ENCODE measurements at regions not wholly inside any gene's neighbourhood (a gene's known extent, or its start where the extent isn't known, plus 50 kb on each side); places are given as distances from the start of the nearest gene placed in this dataset.

- H3K36me3 ChIP-seq (ENCODE audit: control insufficient read depth, insufficient read depth, low read length), result no peaks in the 10 kb centered on the region
- no peaks in the 10 kb centered on the region for H3K9me3 ChIP-seq (ENCODE audit: control insufficient read depth, low read length)
- DNase-seq, result no peak
- H3K27me3 ChIP-seq (replicated peaks; ENCODE audit: control insufficient read depth, insufficient read depth, low read length, poor library complexity, severe bottlenecking), result no peaks in the 10 kb centered on the region
- no peak overlapping the region for H3K4me3 ChIP-seq (ENCODE audit: insufficient read depth, low read depth, low read length, poor library complexity, severe bottlenecking)
- no peaks in the 10 kb centered on the region for H3K4me1 ChIP-seq (ENCODE audit: control insufficient read depth, insufficient read depth, low read length, poor library complexity, severe bottlenecking)
- no peak overlapping the region for H3K27ac ChIP-seq (ENCODE audit: insufficient read depth, low read length, poor library complexity, severe bottlenecking)
These were observed 173.5 kb upstream of the C1QTNF7 start for GRCh38 chr4:15254236-15254880.

- no peak for DNase-seq
- Histone ChIP-seq H3K9me3 (ENCODE audit: control insufficient read depth, low read length) (no peaks in the 10 kb centered on the region), H3K27ac (ENCODE audit: insufficient read depth, low read length, poor library complexity, severe bottlenecking) (no peak overlapping the region), H3K36me3 (ENCODE audit: control insufficient read depth, insufficient read depth, low read length) (no peaks in the 10 kb centered on the region), H3K27me3 (replicated peaks; ENCODE audit: control insufficient read depth, insufficient read depth, low read length, poor library complexity, severe bottlenecking) (no peaks in the 10 kb centered on the region), H3K4me1 (ENCODE audit: control insufficient read depth, insufficient read depth, low read length, poor library complexity, severe bottlenecking) (no peaks in the 10 kb centered on the region), H3K4me3 (ENCODE audit: insufficient read depth, low read depth, low read length, poor library complexity, severe bottlenecking) (no peak overlapping the region)
These were observed 172.3 kb upstream of the C1QTNF7 start for GRCh38 chr4:15255537-15255936.

GRCh38 chr4:15260758-15261157, 167.1 kb upstream of the C1QTNF7 start:
- Histone ChIP-seq H3K4me3 (ENCODE audit: insufficient read depth, low read depth, low read length, poor library complexity, severe bottlenecking) (no peak overlapping the region), H3K36me3 (ENCODE audit: control insufficient read depth, insufficient read depth, low read length) (no peaks in the 10 kb centered on the region), H3K4me1 (ENCODE audit: control insufficient read depth, insufficient read depth, low read length, poor library complexity, severe bottlenecking) (no peaks in the 10 kb centered on the region), H3K27ac (ENCODE audit: insufficient read depth, low read length, poor library complexity, severe bottlenecking) (no peak overlapping the region), H3K27me3 (replicated peaks; ENCODE audit: control insufficient read depth, insufficient read depth, low read length, poor library complexity, severe bottlenecking) (no peaks in the 10 kb centered on the region), H3K9me3 (ENCODE audit: control insufficient read depth, low read length) (no peaks in the 10 kb centered on the region)
- no peak for DNase-seq

GRCh38 chr4:15262396-15262795, 165.4 kb upstream of the C1QTNF7 start:
- Histone ChIP-seq H3K4me3 (ENCODE audit: insufficient read depth, low read depth, low read length, poor library complexity, severe bottlenecking) (no peak overlapping the region), H3K27ac (ENCODE audit: insufficient read depth, low read length, poor library complexity, severe bottlenecking) (no peak overlapping the region), H3K9me3 (ENCODE audit: control insufficient read depth, low read length) (no peaks in the 10 kb centered on the region), H3K4me1 (ENCODE audit: control insufficient read depth, insufficient read depth, low read length, poor library complexity, severe bottlenecking) (no peaks in the 10 kb centered on the region), H3K27me3 (replicated peaks; ENCODE audit: control insufficient read depth, insufficient read depth, low read length, poor library complexity, severe bottlenecking) (no peaks in the 10 kb centered on the region), H3K36me3 (ENCODE audit: control insufficient read depth, insufficient read depth, low read length) (no peaks in the 10 kb centered on the region)
- no peak for DNase-seq

- H3K27me3 ChIP-seq (replicated peaks; ENCODE audit: control insufficient read depth, insufficient read depth, low read length, poor library complexity, severe bottlenecking), result no peaks in the 10 kb centered on the region
- H3K27ac ChIP-seq (ENCODE audit: insufficient read depth, low read length, poor library complexity, severe bottlenecking), result no peak overlapping the region
- no peaks in the 10 kb centered on the region for H3K4me1 ChIP-seq (ENCODE audit: control insufficient read depth, insufficient read depth, low read length, poor library complexity, severe bottlenecking)
- no peaks in the 10 kb centered on the region for H3K36me3 ChIP-seq (ENCODE audit: control insufficient read depth, insufficient read depth, low read length)
- no peak for DNase-seq
- H3K4me3 ChIP-seq (ENCODE audit: insufficient read depth, low read depth, low read length, poor library complexity, severe bottlenecking), result no peak overlapping the region
- H3K9me3 ChIP-seq (ENCODE audit: control insufficient read depth, low read length), result no peaks in the 10 kb centered on the region
These were observed 157.6 kb upstream of the C1QTNF7 start for GRCh38 chr4:15270201-15270600.

GRCh38 chr4:15286041-15286440, 141.8 kb upstream of the C1QTNF7 start:
- H3K27me3 ChIP-seq (replicated peaks; ENCODE audit: control insufficient read depth, insufficient read depth, low read length, poor library complexity, severe bottlenecking), result no peaks in the 10 kb centered on the region

GRCh38 chr4:15291122-15291521, 136.7 kb upstream of the C1QTNF7 start:
- Histone ChIP-seq H3K36me3 (ENCODE audit: control insufficient read depth, insufficient read depth, low read length) (no peaks in the 10 kb centered on the region), H3K4me3 (ENCODE audit: insufficient read depth, low read depth, low read length, poor library complexity, severe bottlenecking) (no peak overlapping the region), H3K27me3 (replicated peaks; ENCODE audit: control insufficient read depth, insufficient read depth, low read length, poor library complexity, severe bottlenecking) (no peaks in the 10 kb centered on the region), H3K9me3 (ENCODE audit: control insufficient read depth, low read length) (no peaks in the 10 kb centered on the region), H3K27ac (ENCODE audit: insufficient read depth, low read length, poor library complexity, severe bottlenecking) (no peak overlapping the region), H3K4me1 (ENCODE audit: control insufficient read depth, insufficient read depth, low read length, poor library complexity, severe bottlenecking) (no peaks in the 10 kb centered on the region)
- no peak for DNase-seq

More at GRCh38 chr4:15286041-15286440, 141.8 kb upstream of the C1QTNF7 start:
- Histone ChIP-seq H3K27ac (ENCODE audit: insufficient read depth, low read length, poor library complexity, severe bottlenecking) (no peak overlapping the region), H3K9me3 (ENCODE audit: control insufficient read depth, low read length) (no peaks in the 10 kb centered on the region), H3K4me1 (ENCODE audit: control insufficient read depth, insufficient read depth, low read length, poor library complexity, severe bottlenecking) (no peaks in the 10 kb centered on the region), H3K4me3 (ENCODE audit: insufficient read depth, low read depth, low read length, poor library complexity, severe bottlenecking) (no peak overlapping the region), H3K36me3 (ENCODE audit: control insufficient read depth, insufficient read depth, low read length) (no peaks in the 10 kb centered on the region)
- no peak for DNase-seq

GRCh38 chr4:15293711-15294110, 134.1 kb upstream of the C1QTNF7 start:
- no peak for DNase-seq
- H3K4me3 ChIP-seq (ENCODE audit: insufficient read depth, low read depth, low read length, poor library complexity, severe bottlenecking), result no peak overlapping the region
- no peaks in the 10 kb centered on the region for H3K36me3 ChIP-seq (ENCODE audit: control insufficient read depth, insufficient read depth, low read length)
- no peaks in the 10 kb centered on the region for H3K27me3 ChIP-seq (replicated peaks; ENCODE audit: control insufficient read depth, insufficient read depth, low read length, poor library complexity, severe bottlenecking)
- no peaks in the 10 kb centered on the region for H3K4me1 ChIP-seq (ENCODE audit: control insufficient read depth, insufficient read depth, low read length, poor library complexity, severe bottlenecking)
- no peaks in the 10 kb centered on the region for H3K9me3 ChIP-seq (ENCODE audit: control insufficient read depth, low read length)
- no peak overlapping the region for H3K27ac ChIP-seq (ENCODE audit: insufficient read depth, low read length, poor library complexity, severe bottlenecking)

GRCh38 chr4:15294202-15294601, 133.6 kb upstream of the C1QTNF7 start:
- H3K27me3 ChIP-seq (replicated peaks; ENCODE audit: control insufficient read depth, insufficient read depth, low read length, poor library complexity, severe bottlenecking), result no peaks in the 10 kb centered on the region
- H3K36me3 ChIP-seq (ENCODE audit: control insufficient read depth, insufficient read depth, low read length), result no peaks in the 10 kb centered on the region
- H3K4me3 ChIP-seq (ENCODE audit: insufficient read depth, low read depth, low read length, poor library complexity, severe bottlenecking), result no peak overlapping the region
- no peaks in the 10 kb centered on the region for H3K9me3 ChIP-seq (ENCODE audit: control insufficient read depth, low read length)
- no peak overlapping the region for H3K27ac ChIP-seq (ENCODE audit: insufficient read depth, low read length, poor library complexity, severe bottlenecking)
- H3K4me1 ChIP-seq (ENCODE audit: control insufficient read depth, insufficient read depth, low read length, poor library complexity, severe bottlenecking), result no peaks in the 10 kb centered on the region
- no peak for DNase-seq

- H3K27me3 ChIP-seq (replicated peaks; ENCODE audit: control insufficient read depth, insufficient read depth, low read length, poor library complexity, severe bottlenecking), result no peaks in the 10 kb centered on the region
These were observed 133.0 kb upstream of the C1QTNF7 start for GRCh38 chr4:15294832-15295231.

More at GRCh38 chr4:15294832-15295231, 133.0 kb upstream of the C1QTNF7 start:
- no peak overlapping the region for H3K27ac ChIP-seq (ENCODE audit: insufficient read depth, low read length, poor library complexity, severe bottlenecking)
- H3K4me1 ChIP-seq (ENCODE audit: control insufficient read depth, insufficient read depth, low read length, poor library complexity, severe bottlenecking), result no peaks in the 10 kb centered on the region
- no peaks in the 10 kb centered on the region for H3K9me3 ChIP-seq (ENCODE audit: control insufficient read depth, low read length)
- DNase-seq, result no peak
- no peaks in the 10 kb centered on the region for H3K36me3 ChIP-seq (ENCODE audit: control insufficient read depth, insufficient read depth, low read length)
- H3K4me3 ChIP-seq (ENCODE audit: insufficient read depth, low read depth, low read length, poor library complexity, severe bottlenecking), result no peak overlapping the region

Measured in effector memory CD4-positive, alpha-beta T cell (primary cell).